Activated CD4-positive, alpha-beta T cell treated with anti-CD3 and anti-CD28 coated beads, Interleukin-2, amount 10 ng/mL, durations not matched to agents 24 days and 14 days (primary cell): ENCODE measurements at regions not wholly inside any gene's neighbourhood (a gene's known extent, or its start where the extent isn't known, plus 50 kb on each side); places are given as distances from the start of the nearest gene placed in this dataset.

Experiments used
- DNase-seq: peaks from one replicate; pipeline ENCODE4 v3.0.0; 2022
- H3K27ac Mint-ChIP-seq: one replicate; pipeline ENCODE4 v1.8.0; 2022; ENCODE audit warnings: mild to moderate bottlenecking, mixed read lengths
- H3K27me3 Mint-ChIP-seq: one replicate; pipeline ENCODE4 v1.8.0; 2022; ENCODE audit warnings: mixed read lengths
- H3K36me3 Mint-ChIP-seq: one replicate; pipeline ENCODE4 v1.8.0; 2022; ENCODE audit warnings: low read depth, mild to moderate bottlenecking, mixed read lengths
- H3K4me1 Mint-ChIP-seq: one replicate; pipeline ENCODE4 v1.8.0; 2021; ENCODE audit warnings: mixed read lengths
- H3K4me3 Mint-ChIP-seq: one replicate; pipeline ENCODE4 v1.8.0; 2022; ENCODE audit warnings: mild to moderate bottlenecking, moderate library complexity, mixed read lengths
- H3K9me3 Mint-ChIP-seq: one replicate; pipeline ENCODE4 v1.8.0; 2021; ENCODE audit warnings: mixed read lengths
- intact Hi-C: fragments of 100-400 bp; cut with micrococcal nuclease; formaldehyde crosslinking; loops from one replicate; pipeline ENCODE4 v1.15.1; 2023

DNA sequence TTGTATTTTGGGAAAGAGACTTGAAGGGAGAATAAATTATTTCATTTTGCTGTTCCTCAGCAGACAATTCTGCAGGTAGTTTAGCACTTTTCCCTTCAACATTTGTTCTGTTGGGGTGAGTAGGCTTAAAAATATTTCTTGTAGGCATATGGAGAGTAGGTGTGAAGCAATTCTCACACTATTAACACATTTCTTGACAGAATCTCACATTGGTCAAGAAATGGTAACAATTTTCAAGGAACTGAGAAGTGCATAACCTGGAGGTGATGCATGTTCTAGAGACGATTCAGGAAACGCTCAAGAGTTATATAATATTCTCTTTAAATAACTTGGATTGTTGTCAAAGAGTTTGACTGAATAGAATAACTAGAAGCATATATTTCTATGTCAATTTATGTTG lies 658.2 kb downstream of the STIM2 start:
- Mint-ChIP-seq H3K27me3 (no peaks in the 10 kb centered on the region), H3K4me1 (no peaks in the 10 kb centered on the region), H3K27ac (no peak overlapping the region), H3K4me3 (no peak overlapping the region), H3K36me3 (no peaks in the 10 kb centered on the region), H3K9me3 (no peaks in the 10 kb centered on the region)
- intact Hi-C loops = no loop called here
- no peak for DNase-seq

- no peak for DNase-seq
- no peaks in the 10 kb centered on the region for H3K36me3 Mint-ChIP-seq
- H3K27me3 Mint-ChIP-seq = no peaks in the 10 kb centered on the region
- no peak overlapping the region for H3K27ac Mint-ChIP-seq
- intact Hi-C loops = no loop called here
- no peaks in the 10 kb centered on the region for H3K4me1 Mint-ChIP-seq
- H3K9me3 Mint-ChIP-seq = no peaks in the 10 kb centered on the region
- H3K4me3 Mint-ChIP-seq = no peak overlapping the region
These were observed 663.6 kb downstream of the STIM2 start for GRCh38 chr4:27524224-27524623.

DNA sequence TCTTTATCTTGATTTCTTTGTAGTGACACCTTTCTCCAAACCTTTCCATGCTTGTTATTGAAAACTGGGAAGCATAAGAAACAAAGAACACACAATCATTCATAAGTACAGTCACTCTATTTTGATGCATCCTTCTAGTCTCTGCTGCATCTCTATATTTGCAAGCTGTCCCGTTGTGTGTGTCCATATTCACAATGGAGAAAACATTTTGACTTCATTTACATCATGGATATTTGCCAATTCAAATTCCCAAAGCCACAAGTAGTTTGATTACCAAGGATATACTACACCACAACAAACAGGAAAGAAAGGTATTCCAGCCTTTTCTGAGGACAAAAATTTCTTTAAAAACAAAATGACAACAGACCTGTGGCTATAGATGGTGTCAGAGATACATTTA lies 673.8 kb downstream of the STIM2 start:
- intact Hi-C loops = no loop called here
- no peaks in the 10 kb centered on the region for H3K36me3 Mint-ChIP-seq
- no peak overlapping the region for H3K27ac Mint-ChIP-seq
- no peaks in the 10 kb centered on the region for H3K4me1 Mint-ChIP-seq
- no peak for DNase-seq
- no peak overlapping the region for H3K4me3 Mint-ChIP-seq
- no peaks in the 10 kb centered on the region for H3K27me3 Mint-ChIP-seq
- no peaks in the 10 kb centered on the region for H3K9me3 Mint-ChIP-seq

- no peak for DNase-seq
- intact Hi-C loops = no loop called here
- H3K9me3 Mint-ChIP-seq = no peaks in the 10 kb centered on the region
- no peak overlapping the region for H3K27ac Mint-ChIP-seq
- H3K4me1 Mint-ChIP-seq = no peaks in the 10 kb centered on the region
- H3K4me3 Mint-ChIP-seq = no peak overlapping the region
- H3K27me3 Mint-ChIP-seq = no peaks in the 10 kb centered on the region
- H3K36me3 Mint-ChIP-seq = no peaks in the 10 kb centered on the region
These were observed 707.8 kb downstream of the STIM2 start for GRCh38 chr4:27568236-27568951.

- no peaks in the 10 kb centered on the region for H3K9me3 Mint-ChIP-seq
- H3K27me3 Mint-ChIP-seq = no peaks in the 10 kb centered on the region
- no peak overlapping the region for H3K4me3 Mint-ChIP-seq
- no peaks in the 10 kb centered on the region for H3K4me1 Mint-ChIP-seq
- intact Hi-C loops = no loop called here
- H3K27ac Mint-ChIP-seq = no peak overlapping the region
- H3K36me3 Mint-ChIP-seq = no peaks in the 10 kb centered on the region
- no peak for DNase-seq
These were observed 708.3 kb downstream of the STIM2 start for GRCh38 chr4:27568952-27569319.

- no peak for DNase-seq
- Mint-ChIP-seq H3K27me3 (no peaks in the 10 kb centered on the region), H3K9me3 (peaks cover 3% of the 10 kb centered on the region), H3K36me3 (no peaks in the 10 kb centered on the region), H3K4me3 (no peak overlapping the region), H3K4me1 (no peaks in the 10 kb centered on the region), H3K27ac (no peak overlapping the region)
- intact Hi-C loops = no loop called here
These were observed 714.1 kb downstream of the STIM2 start for GRCh38 chr4:27574743-27575142.

DNA sequence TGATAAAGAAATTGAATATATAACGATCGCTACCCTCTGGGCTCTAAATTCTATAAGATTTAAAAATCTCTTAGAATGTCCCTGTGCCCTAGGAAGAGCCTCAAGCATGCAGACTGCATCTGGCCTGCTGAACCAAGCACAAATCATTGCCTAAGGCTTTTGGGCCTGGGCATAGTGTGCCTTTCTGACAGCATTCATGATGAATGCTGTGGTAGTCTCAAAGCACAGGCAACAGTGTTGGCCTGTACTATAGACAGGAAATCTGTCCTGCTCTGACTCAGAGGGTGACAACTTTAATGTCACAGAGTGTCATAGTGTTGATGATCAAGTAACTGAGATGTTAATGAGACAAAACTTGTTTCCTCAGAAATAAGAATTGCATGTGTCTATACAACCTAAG lies 717.3 kb downstream of the STIM2 start:
- H3K4me1 Mint-ChIP-seq = no peaks in the 10 kb centered on the region
- H3K36me3 Mint-ChIP-seq = no peaks in the 10 kb centered on the region
- intact Hi-C loops = no loop called here
- no peak overlapping the region for H3K27ac Mint-ChIP-seq
- no peak for DNase-seq
- H3K27me3 Mint-ChIP-seq = no peaks in the 10 kb centered on the region
- no peak overlapping the region for H3K4me3 Mint-ChIP-seq
- H3K9me3 Mint-ChIP-seq = peaks cover 3% of the 10 kb centered on the region

DNA sequence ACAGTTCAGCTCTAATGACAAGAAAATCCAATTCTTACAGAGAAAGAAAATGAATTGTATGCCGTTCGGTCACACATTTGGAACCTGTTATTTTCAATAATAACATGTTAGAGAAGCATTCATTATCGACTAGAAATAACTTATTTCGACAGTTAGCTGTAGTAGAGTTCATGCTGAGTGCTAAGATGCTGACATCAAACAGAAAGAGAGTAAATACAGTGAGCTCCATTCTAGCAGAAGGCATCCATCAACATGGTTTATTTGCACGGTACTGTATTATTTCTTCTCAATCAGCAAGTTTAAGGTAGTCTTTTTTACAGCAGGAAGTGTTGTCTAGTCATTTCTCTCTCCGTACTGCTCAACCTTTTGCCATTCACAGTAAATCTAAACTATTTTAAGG lies 732.1 kb downstream of the STIM2 start:
- H3K9me3 Mint-ChIP-seq = no peaks in the 10 kb centered on the region
- no peaks in the 10 kb centered on the region for H3K4me1 Mint-ChIP-seq
- H3K4me3 Mint-ChIP-seq = no peak overlapping the region
- no peaks in the 10 kb centered on the region for H3K27me3 Mint-ChIP-seq
- intact Hi-C loops = no loop called here
- DNase-seq = no peak
- no peak overlapping the region for H3K27ac Mint-ChIP-seq
- no peaks in the 10 kb centered on the region for H3K36me3 Mint-ChIP-seq

DNA sequence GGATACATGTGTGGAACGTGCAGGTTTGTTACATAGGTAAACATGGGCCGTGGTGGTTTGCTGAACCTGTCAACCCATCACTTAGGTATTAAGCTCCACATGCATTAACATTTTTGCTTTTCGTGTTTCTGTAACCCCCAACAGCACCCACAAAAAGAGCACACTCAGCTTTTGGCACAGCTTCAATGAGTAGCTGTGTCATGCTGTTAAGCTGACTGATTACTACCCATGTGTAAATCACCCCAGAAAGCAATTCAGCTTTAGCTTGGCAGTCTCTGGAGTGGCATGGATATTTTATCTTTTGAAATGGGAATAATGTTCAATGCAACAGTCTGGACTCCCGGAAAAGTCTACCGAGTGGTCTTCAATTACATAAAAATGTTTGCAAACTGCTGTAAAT lies 734.3 kb downstream of the STIM2 start:
- Mint-ChIP-seq H3K9me3 (no peaks in the 10 kb centered on the region), H3K36me3 (no peaks in the 10 kb centered on the region), H3K27ac (no peak overlapping the region), H3K4me1 (no peaks in the 10 kb centered on the region), H3K27me3 (no peaks in the 10 kb centered on the region), H3K4me3 (no peak overlapping the region)
- DNase-seq = no peak
- intact Hi-C loops = no loop called here

DNA sequence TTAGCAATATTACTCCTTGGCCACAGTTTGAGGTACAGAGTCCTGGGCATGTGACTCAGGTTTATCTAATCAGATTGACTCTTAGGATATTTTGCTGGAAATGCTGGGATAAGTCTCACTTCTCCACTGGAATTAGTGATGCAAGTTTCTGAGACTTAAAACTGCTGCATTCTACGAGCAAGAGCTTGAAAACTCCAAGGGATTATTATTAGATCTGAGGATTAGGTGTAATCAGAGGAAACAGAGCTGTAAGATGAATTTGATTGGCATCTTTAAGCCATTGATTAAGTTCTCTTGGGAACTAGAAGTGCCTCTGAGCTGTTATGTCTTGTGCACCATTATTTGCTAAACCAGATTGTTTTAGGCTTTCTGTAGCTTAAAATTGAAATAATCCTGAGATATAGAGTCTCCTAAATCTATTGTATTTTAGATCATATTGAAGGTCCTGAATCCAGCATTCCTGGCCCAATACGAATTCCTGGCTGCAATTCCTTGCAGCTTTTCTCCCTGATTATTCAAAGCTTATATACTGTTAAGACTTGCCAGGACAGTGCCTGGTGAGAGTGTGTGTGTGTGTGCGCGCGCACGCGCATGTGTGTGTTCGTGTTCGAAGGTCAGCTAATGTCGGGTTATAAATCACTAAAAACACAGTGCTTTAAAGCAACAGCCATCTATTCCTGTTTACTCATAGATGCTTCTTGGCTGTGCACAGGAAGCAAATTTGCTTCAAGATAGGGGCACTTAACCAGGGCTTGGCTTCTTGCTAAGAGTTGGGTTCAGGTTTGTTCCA lies 735.1 kb downstream of the STIM2 start:
- H3K4me1 Mint-ChIP-seq = no peaks in the 10 kb centered on the region
- no peak overlapping the region for H3K27ac Mint-ChIP-seq
- no peak overlapping the region for H3K4me3 Mint-ChIP-seq
- no peak for DNase-seq
- no peaks in the 10 kb centered on the region for H3K27me3 Mint-ChIP-seq
- intact Hi-C loops = no loop called here
- H3K36me3 Mint-ChIP-seq = no peaks in the 10 kb centered on the region
- no peaks in the 10 kb centered on the region for H3K9me3 Mint-ChIP-seq

GRCh38 chr4:27602172-27602571 lies 741.5 kb downstream of the STIM2 start:
- Mint-ChIP-seq H3K36me3 (no peaks in the 10 kb centered on the region), H3K9me3 (no peaks in the 10 kb centered on the region), H3K27me3 (no peaks in the 10 kb centered on the region), H3K4me3 (no peak overlapping the region), H3K27ac (no peak overlapping the region), H3K4me1 (no peaks in the 10 kb centered on the region)
- no peak for DNase-seq
- intact Hi-C loops = no loop called here

GRCh38 chr4:27604692-27605091 lies 744.1 kb downstream of the STIM2 start:
- H3K4me3 Mint-ChIP-seq = no peak overlapping the region
- intact Hi-C loops = no loop called here
- no peaks in the 10 kb centered on the region for H3K36me3 Mint-ChIP-seq
- H3K27me3 Mint-ChIP-seq = no peaks in the 10 kb centered on the region
- no peak overlapping the region for H3K27ac Mint-ChIP-seq
- no peaks in the 10 kb centered on the region for H3K9me3 Mint-ChIP-seq
- no peak for DNase-seq
- H3K4me1 Mint-ChIP-seq = no peaks in the 10 kb centered on the region

- Mint-ChIP-seq H3K36me3 (no peaks in the 10 kb centered on the region), H3K27ac (no peak overlapping the region), H3K9me3 (peaks cover 4% of the 10 kb centered on the region), H3K4me1 (no peaks in the 10 kb centered on the region), H3K4me3 (no peak overlapping the region), H3K27me3 (no peaks in the 10 kb centered on the region)
- intact Hi-C loops = no loop called here
- DNase-seq = no peak
These were observed 755.5 kb downstream of the STIM2 start for GRCh38 chr4:27616166-27616565.

- no peaks in the 10 kb centered on the region for H3K4me1 Mint-ChIP-seq
- H3K36me3 Mint-ChIP-seq = no peaks in the 10 kb centered on the region
- H3K9me3 Mint-ChIP-seq = peaks cover 4% of the 10 kb centered on the region
- no peaks in the 10 kb centered on the region for H3K27me3 Mint-ChIP-seq
- no peak for DNase-seq
- intact Hi-C loops = no loop called here
- no peak overlapping the region for H3K27ac Mint-ChIP-seq
- no peak overlapping the region for H3K4me3 Mint-ChIP-seq
These were observed 758.8 kb downstream of the STIM2 start for GRCh38 chr4:27619435-27619834.

DNA sequence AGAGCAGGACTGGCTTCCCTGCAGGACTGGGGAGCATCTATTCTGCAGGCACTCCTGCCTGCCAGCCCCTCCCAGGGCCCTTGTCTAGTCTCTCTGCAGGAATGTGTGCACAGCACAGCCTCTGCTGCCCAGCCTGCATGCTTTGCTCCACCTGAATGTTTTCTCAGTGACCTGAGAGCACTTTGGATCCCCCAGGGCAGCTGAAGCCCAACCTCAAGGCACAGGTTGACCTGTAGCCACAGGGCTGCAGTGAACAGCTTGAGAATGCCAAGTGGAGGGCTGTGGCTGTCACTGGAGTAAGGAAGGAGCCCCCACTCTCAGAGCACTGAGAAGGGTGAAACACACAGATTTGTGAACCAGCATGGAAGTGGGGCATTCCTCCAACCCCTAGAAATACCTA lies 760.2 kb downstream of the STIM2 start:
- Mint-ChIP-seq H3K27ac (no peak overlapping the region), H3K4me1 (no peaks in the 10 kb centered on the region), H3K27me3 (no peaks in the 10 kb centered on the region), H3K4me3 (no peak overlapping the region), H3K36me3 (no peaks in the 10 kb centered on the region), H3K9me3 (peaks cover 4% of the 10 kb centered on the region)
- intact Hi-C loops = no loop called here
- DNase-seq = no peak
